HCEC 1CT (cell line): ENCODE measurements at regions not wholly inside any gene's neighbourhood (a gene's known extent, or its start where the extent isn't known, plus 50 kb on each side); places are given as distances from the start of the nearest gene placed in this dataset.

ENCODE experiments used
- DNase-seq: peaks from one replicate; pipeline ENCODE4 v3.0.0-alpha.2; 2017

- no peak for DNase-seq
Observed at GRCh38 chr7:85630904-85631600, 444.2 kb upstream of the SEMA3D start.

- no peak for DNase-seq
Observed at GRCh38 chr7:85627791-85628586, 441.1 kb upstream of the SEMA3D start.

- DNase-seq = no peak
Observed at GRCh38 chr7:85622059-85622458, 435.2 kb upstream of the SEMA3D start.

- DNase-seq = no peak
Observed at GRCh38 chr7:85620936-85621685, 434.3 kb upstream of the SEMA3D start.

GRCh38 chr7:85619236-85619635, 432.4 kb upstream of the SEMA3D start:
- no peak for DNase-seq

- DNase-seq = no peak
Observed at GRCh38 chr7:85614684-85615083, 427.8 kb upstream of the SEMA3D start.

- DNase-seq = no peak
Observed at GRCh38 chr7:85612514-85612913, 425.7 kb upstream of the SEMA3D start.

GRCh38 chr7:85608804-85609203, 421.9 kb upstream of the SEMA3D start:
- no peak for DNase-seq

- peak; percentile 46 for DNase-seq
Observed at GRCh38 chr7:85602196-85602595, 415.3 kb upstream of the SEMA3D start.

- no peak for DNase-seq
Observed at GRCh38 chr7:85600395-85600794, 413.5 kb upstream of the SEMA3D start.

GRCh38 chr7:85596827-85597226, 410.0 kb upstream of the SEMA3D start:
- DNase-seq = no peak

GRCh38 chr7:85595750-85596178, 408.9 kb upstream of the SEMA3D start:
- peak; percentile 39 for DNase-seq

- DNase-seq = no peak
Observed at GRCh38 chr7:85593355-85593754, 406.5 kb upstream of the SEMA3D start.

GRCh38 chr7:85587785-85588184, 400.9 kb upstream of the SEMA3D start:
- DNase-seq = no peak

GRCh38 chr7:85586091-85586490, 399.2 kb upstream of the SEMA3D start:
- DNase-seq = no peak

GRCh38 chr7:85583131-85583953, 396.5 kb upstream of the SEMA3D start:
- DNase-seq = no peak

GRCh38 chr7:85573844-85574243, 387.0 kb upstream of the SEMA3D start:
- no peak for DNase-seq

- DNase-seq = no peak
Observed at GRCh38 chr7:85573346-85573745, 386.5 kb upstream of the SEMA3D start.

GRCh38 chr7:85570898-85571297, 384.0 kb upstream of the SEMA3D start:
- DNase-seq = no peak

GRCh38 chr7:85567983-85568382, 381.1 kb upstream of the SEMA3D start:
- no peak for DNase-seq

- no peak for DNase-seq
Observed at GRCh38 chr7:85566095-85566794, 379.4 kb upstream of the SEMA3D start.

GRCh38 chr7:85565276-85565675, 378.4 kb upstream of the SEMA3D start:
- DNase-seq = no peak
